HG02678 (cell line): ENCODE measurements at regions not wholly inside any gene's neighbourhood (a gene's known extent, or its start where the extent isn't known, plus 50 kb on each side); places are given as distances from the start of the nearest gene placed in this dataset.

ENCODE experiments used
- ATAC-seq: cut with Tn5 transposase; IDR thresholded peaks from one replicate; pipeline ENCODE4 v1.9.1; 2021; ENCODE audit warnings: mild to moderate bottlenecking, moderate library complexity; ENCODE audit not compliant: unreplicated experiment

DNA sequence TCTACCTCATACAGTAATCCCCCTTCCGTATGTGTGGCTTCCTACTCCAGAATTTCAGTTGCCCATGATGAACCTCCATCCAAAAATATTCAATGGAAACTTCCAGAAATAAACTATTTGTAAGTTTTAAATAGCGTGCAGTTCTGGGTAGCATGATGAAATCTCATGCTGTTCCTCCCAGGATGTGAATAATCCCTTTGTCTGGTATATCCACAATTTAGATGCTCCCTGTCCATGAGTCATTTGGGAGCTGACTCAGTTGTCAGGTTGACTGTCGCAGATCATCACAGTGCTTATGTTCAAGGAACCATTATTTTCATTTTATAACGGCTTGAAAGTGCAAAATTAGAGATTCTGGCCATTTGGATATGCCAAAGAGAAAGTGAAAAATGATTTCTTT is 290.1 kb upstream of the CDH9 start:
- ATAC-seq: no peak

DNA sequence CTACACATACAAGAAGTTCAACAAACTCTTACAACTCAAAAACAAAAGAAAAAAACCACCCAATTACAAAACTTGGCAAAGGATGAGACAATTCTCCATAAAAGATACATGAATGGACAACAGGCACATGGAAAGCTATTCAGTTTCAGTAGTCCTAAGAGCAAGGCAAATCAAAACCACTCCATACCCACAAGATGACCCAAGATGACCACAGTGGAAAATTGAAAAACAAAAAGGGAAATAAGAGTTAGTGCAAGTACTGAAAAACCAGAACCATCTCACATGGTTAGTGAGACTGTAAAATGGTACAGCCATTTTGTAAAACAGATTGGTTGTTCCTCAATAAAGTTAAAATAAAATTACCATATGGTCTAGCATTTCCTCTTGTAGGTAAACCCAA is 287.1 kb upstream of the CDH9 start:
- ATAC-seq: no peak

DNA sequence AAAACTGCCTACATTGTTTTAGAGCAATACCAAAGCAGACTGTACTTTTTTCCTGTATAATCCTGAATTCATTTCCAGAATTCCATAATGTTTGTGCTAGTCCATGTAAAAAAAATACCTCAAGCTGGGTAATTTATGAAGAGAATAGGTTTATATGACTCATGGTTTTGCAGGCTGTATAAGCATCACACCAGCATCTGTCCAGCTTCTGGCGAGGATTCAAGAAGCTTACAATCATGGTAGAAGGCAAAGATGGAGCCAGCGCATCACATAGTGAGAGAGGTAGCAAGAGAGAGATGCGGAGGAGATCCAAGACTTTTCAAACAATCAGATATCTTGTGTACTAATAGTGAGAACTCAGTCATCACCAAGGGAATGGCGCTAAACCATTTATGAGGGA is 280.3 kb upstream of the CDH9 start:
- ATAC-seq: no peak

DNA sequence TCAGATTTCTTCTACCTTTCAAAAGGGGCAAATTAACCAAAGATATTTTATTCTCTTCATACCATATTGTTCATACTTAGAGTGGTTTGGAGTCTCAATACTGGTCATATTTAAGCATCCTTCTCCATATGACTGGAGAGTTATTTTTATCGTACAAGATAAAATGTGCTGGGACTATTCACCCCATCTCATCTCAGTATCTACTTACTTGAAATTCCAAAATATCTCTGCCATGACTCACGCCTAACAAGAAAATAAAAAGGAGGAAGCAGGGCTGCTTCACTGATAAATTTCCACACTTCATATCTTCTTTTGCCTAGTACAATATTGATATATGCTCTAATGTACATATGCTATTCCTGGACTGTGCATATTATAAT is 277.9 kb upstream of the CDH9 start:
- ATAC-seq: no peak

DNA sequence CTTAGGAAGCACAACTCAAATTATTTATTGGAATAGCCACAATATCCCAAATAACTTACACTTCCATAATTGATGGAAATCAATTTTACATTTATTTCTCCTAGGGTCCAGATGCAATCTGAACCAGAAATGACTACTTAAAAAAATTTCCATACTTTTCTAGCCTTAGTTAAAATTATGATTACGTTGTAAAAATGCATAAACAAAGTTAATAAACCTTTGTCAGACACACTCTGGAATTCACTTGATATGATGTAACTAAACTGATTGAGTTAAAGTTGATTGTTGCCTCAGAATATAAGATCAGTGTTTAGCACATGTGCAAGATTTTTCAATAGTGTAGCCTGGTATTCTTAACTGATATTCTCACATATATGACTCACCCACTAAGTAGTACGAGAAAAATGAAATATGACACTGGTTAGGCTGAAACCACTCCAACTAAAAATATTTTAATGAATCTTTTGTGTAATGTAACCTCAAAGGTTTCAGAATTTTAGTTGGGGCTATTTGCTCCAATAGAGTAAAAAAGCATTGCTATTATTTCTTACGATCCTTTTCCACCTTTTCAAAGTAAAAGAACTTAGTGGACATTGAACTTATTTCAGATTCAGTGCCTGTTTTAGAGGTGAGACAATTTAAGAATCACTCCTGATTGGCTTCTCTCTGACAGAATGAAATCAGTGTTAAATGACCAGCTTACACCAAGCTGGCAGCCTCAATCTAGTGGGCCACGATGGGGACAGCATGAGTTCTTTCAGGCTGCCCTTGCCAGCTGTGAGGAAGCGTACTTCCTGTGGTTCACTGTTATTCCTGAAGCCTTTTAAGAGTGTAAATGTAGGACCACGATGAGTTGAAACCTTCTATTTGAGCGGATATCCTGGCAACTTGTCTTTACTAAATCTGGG is 277.2 kb upstream of the CDH9 start:
- no peak for ATAC-seq

DNA sequence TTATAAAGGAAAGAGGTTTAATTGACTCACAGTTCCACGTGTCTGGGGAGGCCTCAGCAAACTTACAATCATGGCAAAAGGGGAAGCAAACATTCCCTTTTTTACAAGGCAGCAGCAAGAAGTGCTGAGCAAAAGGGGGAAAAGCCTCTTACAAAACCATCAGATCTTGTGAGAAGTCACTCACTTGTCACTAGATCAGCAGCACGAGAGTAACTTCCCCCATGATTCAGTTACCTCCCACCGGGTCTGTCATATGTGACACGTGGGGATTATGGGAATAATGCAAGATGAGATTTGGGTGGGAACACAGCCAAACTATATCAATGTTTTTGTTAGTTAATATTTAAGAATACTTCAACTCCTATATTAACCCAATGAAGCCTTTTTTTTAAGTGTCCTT is 275.2 kb upstream of the CDH9 start:
- ATAC-seq: no peak

DNA sequence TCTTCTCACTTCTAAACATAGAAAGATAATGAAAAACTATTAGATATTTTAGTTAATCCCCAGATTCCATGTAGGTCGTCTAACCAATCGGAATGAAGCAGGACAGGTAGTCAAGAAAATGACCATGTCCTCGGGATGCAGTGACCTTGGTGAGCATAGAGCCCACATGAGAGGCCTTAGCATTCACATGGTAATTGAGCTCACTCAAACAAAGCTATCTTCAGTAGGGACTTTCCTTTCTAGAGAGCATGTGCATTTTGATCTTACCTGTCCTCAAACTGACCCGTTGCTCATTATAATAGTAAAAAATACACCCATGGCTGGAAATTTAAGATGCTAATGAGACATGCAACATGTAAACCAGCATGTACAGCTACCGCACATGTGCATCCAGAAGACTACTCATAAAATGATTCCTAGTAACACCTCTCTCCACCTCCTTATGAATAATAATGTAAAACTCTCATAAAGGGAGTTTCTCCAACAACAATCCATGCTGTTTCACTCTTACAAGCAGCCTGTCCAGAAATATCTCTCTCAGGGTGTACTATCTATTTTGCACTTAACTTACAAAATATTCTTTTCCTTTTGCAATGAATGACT is 274.0 kb upstream of the CDH9 start:
- no peak for ATAC-seq

DNA sequence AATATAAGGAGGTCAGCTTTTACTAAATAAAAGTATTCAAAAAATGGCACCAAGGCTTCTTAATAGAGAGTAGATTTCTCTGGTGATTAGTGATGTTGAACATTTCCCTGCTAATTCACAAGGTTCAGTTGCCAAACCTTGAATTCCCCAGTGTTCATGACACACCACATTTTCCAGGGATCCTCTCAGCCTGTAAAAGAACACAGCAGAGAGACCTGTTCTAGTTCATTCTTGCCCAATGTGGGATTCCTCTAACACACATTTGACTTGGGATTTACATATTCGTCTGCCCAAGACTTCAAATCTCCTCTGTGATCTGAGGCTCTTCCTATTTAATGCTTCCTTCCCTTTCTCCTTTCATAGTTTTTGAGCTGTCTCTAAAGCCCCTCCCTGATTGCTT is 273.2 kb upstream of the CDH9 start:
- no peak for ATAC-seq

DNA sequence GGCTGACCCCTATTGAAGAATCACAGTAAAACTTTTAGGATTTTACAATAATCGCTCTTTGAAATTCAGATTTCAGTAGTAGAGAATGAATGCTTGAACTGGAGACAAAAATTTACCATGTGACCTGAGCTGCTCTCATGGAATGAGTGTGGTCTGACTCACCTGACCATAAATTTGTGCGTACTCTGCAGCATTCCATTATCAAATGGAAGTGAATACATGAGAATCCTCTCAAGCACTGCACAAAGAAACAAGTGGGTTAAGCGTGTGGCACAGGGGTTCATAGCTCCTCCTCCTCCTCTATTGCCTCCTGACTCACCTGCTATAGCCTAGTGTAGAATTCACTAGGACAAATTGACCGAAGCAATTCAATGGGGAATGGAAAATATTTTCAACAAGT is 269.8 kb upstream of the CDH9 start:
- no peak for ATAC-seq

DNA sequence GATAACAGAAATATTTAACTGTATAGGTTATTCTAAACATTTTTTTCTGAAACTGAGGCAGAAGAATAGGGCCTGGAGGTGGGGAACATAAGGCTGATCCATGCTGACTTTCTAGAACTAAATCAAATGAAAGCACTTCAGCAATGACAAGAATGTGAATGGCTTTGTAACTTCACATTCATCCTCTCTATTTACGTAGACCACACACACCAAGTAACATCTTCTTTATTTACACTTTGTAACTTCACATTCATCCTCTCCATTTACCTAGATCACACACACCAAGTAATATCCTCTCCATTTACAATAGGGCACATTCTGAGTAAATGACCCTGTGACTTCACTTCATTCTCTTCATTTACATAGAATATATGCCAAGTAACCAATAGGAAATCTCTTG is 251.8 kb upstream of the CDH9 start:
- ATAC-seq: no peak

DNA sequence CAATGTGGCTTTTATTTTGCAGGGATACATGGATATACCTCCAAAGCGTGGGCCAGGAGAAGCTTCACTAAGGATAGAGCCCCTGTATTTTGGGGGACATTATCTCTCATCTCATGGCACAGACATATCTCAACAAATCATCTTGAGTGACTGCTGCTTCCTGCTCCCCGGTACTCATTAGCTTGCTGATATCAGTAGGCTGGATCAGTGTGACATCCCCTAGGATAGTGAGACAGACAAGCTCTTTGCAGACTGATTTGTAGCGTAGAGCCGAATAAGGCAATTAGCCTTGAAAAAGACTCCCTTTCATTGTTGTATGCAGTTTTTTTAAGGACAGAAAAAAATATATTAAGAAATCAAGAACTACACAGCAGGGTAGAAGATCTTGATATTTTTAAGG is 237.7 kb upstream of the CDH9 start:
- no peak for ATAC-seq

DNA sequence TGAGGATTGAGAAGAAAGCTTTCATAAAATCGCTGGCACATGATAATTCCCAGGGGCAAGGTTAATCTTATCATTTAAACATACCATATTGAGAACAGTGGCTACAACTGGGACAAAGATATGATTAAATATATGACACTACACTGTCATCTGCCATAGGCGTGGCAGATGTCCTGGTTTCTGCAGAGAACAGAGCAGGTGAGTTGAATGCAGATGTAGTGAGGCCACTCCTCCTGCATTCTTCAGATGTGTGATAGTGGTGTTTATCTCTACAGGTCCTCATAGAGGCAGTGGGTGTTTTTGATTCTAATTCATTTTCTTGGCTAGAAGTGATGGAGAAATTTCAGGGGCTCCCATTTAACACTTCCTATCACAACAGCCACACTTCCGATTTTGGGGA is 237.0 kb upstream of the CDH9 start:
- no peak for ATAC-seq

DNA sequence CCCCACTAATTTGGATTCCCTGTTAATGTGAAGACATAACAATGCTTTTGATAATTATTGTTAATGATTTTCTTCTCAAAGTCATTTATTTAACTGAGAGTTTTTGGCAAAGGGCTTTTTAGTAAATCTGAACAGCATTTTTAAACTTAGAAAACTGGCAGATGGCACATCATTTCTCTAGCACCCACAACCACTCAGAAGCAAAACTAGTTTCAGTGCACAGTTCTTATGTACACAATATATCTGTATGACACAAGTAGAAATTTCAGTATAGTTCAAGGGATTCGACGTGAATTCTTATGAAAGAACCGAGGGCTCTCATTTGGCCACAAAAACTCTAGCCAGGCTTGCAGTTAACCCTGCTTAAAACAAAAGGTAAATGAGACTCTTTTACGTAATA is 231.4 kb upstream of the CDH9 start:
- no peak for ATAC-seq

DNA sequence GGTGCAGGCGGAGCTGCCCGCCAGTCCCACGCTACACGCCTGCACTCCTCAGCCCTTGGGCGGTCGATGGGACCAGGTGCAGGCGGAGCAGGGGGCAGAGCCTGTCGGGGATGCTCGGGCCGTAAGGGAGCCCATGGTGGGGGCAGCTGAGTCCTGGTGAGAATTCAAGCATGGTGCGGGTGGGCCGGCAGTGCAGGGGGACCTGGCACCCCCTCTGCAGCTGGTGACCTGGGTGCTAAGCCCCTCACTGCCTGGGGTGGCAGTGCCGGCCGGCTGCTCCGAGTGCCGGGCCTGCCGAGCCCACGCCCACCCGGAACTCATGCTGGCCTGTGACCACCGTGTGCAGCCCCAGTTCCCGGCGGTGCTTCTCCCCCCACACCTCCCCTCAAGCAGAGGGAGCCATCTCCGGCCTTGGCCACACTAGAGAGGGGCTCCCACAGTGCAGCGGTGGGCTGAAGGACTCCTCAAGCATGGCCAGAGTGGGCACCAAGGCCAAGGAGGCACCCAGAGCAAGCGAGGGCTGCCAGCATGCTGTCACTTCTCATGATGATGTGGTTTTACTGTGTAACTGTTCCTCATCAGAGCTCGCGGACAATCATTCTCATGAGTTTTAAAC is 228.9 kb upstream of the CDH9 start:
- ATAC-seq: no peak

DNA sequence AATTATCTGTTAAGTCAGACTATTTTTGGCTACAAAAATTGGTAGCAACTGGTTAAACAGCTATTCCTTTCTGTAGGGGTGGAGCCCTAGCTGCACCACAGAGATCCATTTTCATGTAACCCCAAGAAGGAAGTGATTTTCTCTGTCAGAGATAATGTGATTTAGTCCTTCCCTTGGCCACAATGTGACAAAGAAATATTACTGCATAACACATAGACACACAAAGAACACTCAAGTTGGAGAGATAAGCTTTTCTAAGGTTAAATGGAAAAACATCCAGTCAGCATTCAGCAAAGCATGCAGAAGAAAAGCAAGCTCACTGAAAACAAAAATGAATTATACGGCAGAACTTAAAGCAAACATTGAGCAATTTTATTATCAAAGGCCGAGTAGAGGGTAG is 227.8 kb upstream of the CDH9 start:
- ATAC-seq: no peak

DNA sequence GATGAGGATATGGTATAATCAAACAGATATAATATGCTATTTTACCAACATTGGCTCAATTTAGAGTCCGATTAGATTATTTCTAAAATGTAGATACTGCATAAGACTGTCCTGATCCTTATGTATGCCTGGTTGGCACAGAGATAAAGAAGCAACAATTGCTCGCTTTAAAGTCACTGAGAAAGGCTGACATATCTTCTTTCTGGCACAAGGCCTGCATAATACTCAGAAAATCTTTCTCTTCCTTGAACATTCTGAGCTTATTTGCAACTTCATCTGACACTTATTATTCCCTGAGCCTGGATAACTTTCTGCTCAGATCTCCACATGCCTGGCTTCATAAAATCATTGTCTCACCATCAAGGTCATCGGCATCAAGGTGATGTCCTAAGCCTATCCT is 219.3 kb upstream of the CDH9 start:
- no peak for ATAC-seq

DNA sequence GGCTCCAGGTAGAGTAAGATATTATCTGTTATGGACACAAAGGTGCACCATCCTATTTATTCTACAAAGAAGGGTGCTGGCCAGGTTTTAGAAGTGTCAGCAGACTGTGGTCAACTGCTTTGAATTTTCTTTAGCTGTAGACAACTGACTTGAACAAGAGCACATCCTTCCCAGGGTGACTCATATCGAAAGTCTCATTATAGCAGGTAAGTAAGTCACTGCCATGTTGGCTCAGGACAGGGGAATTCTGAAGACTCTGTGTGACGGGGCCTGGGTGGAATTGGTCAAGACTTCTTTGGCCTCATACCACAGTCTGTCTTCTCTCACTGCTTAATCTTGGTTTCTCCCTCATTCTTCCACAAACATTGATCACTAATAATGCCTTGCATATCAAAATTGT is 214.5 kb upstream of the CDH9 start:
- no peak for ATAC-seq

DNA sequence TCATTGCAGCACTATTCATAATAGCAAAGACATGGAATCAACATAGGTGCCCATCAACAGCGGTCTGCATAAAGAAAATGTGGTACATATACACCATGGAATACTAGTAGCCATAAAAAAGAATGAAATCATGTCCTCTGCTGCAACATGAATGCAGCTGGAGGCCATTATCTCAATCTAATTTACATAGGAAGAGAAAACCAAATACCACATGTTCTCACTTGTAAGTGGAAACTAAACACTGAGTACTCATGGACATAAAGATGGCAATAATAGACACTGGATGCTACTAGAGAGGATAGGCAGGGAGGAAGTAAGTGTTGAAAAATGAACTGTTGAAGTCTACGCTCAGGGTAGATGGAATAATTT is 203.9 kb upstream of the CDH9 start:
- ATAC-seq: no peak

DNA sequence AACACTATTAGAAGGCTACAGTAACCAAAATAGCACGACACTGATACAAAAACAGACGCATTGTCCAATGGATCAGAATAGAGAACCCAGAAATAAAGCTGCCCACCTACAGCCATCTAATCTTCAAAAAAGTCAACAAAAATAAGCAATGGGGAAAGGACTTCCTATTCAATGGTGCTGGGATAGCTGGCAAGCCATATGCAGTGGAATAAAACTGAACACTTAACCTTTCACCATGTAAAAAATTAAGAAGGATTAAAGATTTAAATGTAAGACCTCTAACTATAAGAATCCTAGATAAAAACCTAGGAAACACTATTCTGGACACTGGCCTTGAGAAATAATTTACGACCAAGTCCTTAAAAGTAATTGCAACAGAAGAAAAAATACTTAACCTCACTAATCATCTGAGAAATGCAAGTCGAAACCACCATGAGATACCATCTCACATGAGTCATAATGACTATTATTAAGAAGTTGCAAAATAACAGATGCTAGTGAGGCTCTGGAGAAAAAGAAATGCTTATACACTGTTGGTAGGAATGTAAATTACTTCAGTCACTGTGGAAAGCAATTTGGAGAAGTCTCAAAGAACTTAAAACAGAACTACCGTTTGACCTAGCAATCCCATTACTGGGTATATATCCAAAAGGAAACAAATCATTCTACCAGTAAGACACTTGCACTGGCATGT is 203.3 kb upstream of the CDH9 start:
- no peak for ATAC-seq

DNA sequence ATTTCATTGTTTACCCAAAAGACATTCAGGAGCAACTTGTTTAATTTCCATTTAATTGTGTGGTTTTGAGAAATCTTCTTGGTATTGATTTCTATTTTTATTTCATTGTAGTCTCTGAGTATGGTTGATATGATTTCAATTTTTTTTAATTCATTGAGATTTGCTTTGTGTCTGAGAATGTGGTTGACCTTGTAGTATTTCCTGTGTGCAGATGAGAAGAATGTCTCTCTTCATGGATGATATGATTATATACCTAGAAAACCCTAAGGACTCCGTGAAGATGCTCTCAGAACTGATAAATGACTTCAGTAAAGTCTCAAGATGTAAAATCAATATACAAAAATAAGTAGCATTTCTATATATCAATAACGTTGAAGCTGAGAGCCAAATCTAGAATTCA is 202.4 kb upstream of the CDH9 start:
- no peak for ATAC-seq

DNA sequence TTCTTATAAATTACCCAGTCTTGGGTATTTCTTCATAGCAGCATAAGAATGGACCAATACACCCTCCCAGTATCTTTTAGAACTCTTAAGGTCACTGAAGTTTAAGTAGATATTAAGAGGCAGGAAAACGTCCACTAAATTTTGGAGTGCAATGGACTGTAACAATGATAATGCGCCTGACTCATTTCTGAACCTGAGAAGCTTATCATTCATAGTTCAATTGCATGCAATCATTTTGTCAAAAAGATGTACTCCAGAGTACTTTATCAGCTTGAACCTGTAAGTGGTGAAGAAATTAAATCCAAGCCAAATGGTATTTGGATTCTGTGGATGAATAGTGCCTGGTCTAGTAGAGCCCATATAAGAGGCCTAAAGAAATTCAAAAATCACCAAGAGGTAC is 196.5 kb upstream of the CDH9 start:
- no peak for ATAC-seq

DNA sequence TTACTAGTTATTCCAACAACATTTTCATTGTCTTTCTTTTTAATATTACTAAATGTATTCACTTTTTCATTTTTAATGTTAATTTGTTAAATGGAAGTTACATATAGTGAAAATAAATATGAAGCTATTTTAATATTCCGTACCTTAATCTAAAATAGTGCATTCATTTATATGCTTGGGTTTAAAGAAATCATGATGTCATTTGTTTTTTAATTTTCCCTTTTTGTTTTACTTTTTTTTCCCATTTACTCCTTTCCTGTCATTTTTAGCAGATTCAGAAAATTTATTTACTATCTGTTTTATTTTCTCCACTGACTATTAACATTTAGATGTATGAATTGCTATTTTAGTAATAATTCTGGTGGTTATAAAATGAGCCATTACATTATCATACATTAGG is 183.0 kb upstream of the CDH9 start:
- no peak for ATAC-seq
